DMS153 treated with DMSO at 0.1 percent for 48 hours (cell line): ENCODE measurements at regions not wholly inside any gene's neighbourhood (a gene's known extent, or its start where the extent isn't known, plus 50 kb on each side); places are given as distances from the start of the nearest gene placed in this dataset.
"Not testable (repeated sequence)": the region's sequence is repeated elsewhere in the genome, so short reads cannot be mapped to it uniquely, and the experiment has no call there.

ENCODE experiments used
- DNase-seq: peaks from one replicate; lab custom pipeline; 2025; ENCODE audit not compliant: unreplicated experiment; lab: John Stamatoyannopoulos, UW

DNA sequence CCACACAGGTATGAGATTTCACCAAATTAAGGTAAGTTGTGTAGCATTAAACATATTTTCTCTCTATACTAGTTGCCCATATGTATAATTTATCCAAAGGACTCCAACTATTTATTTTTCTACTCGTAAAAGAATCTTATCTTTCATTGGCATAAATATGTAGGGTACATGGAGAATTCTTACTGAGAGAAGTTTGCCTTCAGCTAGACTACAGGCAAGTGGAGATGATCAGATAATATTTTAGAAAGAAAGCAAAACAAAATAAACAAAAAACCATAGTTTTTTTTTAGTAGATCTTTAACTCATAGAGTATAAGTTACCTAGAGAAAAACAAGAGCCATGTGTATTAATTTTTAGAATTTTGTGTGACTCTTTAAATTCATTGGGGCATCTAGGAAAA, 743.1 kb upstream of the ARRDC3 start:
- DNase-seq, result no peak

DNA sequence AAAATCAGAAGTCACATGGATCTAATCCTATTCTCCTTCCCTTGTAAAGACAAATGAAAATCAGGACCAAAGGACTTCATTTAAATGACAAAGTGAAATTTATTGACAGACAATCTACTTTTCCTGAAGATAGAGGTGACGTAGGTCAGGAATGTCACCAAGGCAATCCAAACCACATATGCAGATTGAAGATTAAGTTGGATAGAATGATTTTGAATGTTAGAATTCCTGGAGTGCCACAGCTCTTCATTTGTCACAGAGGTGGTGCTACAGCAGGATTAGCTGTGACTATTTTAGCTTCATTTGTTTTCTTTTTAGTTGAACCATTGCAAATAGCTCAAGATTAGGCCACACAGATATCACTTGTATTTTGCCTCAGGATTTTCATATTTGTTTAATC, 736.0 kb upstream of the ARRDC3 start:
- DNase-seq, result no peak

DNA sequence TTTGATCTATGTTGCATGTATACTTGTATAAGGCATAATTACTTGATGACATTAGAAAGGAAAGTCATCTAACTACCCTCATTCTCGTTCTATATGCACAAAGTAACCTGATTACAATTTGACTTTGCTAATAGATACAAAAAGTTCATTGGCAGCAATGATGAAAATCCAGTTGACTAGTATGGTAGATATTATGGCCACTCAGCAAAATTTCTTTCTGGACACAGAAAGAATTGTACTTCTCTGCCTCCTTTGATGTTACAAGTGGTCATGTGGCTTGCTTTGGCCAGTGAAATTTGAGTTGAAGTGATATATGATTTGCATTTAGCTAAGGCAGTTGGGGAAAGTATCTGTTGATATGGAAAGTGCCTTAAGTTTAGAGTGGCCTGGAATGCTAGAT, 723.7 kb upstream of the ARRDC3 start:
- no peak for DNase-seq

DNA sequence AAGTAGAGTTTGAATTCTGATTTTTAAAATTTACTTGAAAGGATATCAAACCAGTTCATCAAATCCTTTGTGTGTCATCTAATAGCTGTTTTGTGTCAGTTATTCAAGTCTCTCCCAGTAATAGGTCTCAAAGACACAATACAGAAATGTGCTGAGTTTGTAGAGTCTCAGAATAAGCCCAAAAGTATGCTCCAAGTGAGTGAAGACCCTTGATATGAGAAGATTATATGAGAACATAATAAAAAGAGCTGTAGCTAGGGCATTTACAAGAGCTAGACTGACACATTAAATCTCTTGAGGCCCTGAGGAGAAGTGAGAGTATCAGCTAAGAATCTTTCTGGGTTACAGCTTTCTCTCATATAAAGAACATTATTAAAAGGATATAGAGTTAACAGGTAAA, 721.0 kb upstream of the ARRDC3 start:
- DNase-seq, result no peak

DNA sequence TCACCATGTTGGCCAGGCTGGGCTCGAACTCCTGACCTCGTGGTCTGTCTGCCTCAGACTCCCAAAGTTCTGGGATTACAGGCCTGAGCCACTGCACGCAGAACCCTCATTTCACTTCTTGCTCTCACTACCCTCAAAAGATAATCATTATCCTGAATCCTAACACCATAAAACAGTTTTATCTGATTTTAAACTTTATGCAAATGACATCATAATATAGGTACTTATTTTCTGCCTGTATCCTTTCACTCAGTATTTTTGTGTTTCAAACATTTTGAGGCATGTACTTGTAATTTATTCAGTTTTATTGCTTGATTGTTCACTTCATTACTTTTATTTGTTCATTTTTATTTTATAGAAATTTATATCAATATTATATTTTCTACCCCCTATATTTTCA, 719.2 kb upstream of the ARRDC3 start:
- no peak for DNase-seq

DNA sequence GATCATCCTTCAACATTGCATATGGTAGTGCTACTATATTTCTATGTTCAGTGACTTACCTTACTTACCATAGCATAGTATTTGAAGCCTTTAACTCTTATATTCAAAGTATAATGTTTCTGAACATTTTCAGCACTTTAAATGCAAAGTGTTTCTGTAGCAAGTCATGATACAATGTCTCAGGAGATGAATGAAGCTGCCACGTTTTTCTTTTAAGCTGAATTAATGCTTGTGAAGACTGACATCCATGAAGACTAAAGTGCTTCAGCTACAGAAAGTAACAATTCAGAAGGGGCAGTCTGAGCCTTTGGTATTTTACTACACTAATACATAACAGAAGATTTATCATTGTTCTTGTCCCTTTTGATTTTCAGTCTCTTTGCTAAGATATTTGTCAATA, 709.1 kb upstream of the ARRDC3 start:
- DNase-seq, result no peak

DNA sequence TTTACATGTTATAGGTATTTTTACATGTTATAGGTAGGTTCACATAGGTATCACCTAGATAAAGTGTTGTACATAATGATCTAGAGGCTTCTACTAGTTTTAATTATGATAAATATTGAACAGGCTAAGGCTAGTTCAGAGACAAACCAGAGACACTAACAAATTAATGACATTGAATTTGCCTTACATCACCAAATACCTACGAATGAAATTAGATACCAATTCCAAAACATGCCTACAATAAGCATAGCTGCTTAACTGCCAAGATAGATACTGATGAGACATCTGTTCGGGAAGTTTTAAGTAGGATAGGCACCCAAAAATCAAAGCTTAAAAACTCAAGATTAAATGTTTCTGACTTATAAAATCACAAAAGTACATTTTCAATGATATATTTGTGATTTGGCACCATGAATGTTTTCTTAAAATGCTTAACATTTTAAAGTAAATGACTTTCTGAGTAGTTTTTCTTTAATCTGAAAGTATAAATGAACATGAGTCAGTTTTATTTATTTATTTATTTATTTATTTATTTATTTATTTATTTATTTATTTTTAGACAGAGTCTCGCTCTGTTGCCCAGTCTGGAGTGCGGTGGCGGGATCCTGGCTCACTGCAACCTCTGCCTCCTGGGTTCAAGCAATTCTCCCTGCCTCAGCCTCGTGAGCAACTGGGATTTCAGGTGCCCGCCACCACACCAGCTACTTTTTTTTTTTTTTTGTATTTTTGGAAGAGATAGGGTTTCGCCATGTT, 703.1 kb upstream of the ARRDC3 start:
- DNase-seq, result no peak

DNA sequence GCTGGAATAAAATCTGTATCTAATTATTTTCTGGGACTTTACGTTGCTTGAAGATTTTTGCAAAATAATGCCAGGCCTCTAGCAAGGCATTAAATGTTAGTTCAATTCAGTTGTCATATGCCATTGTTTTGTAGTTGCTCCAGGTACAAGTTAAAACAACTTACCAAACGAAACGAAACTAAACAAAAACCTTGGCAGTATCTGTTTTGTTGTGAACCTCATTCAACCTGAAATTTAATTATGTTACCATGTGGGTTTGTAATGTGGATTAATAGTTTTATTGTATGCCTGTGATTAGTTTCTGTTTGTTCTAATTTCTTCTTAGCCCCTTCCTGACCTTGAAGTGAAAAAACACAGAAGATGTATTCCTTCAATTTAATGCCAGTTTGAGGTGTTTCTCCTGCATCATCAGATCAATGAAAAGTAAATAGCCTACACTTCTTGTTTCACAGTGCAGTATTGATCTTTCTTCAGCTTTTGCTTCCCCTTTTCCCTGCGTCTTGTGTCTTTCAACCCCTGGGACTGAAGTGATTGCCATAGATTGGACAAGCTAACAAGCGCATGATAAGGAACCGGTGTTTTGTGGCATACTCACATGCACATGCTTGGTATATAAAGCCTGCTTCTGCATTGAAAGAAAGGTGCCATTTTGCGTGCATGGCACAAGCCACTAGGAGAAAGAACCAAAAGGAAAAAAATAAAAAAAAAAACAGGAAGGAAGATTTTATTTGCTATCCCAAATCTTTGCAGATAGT, 699.0 kb upstream of the ARRDC3 start:
- DNase-seq, result no peak

DNA sequence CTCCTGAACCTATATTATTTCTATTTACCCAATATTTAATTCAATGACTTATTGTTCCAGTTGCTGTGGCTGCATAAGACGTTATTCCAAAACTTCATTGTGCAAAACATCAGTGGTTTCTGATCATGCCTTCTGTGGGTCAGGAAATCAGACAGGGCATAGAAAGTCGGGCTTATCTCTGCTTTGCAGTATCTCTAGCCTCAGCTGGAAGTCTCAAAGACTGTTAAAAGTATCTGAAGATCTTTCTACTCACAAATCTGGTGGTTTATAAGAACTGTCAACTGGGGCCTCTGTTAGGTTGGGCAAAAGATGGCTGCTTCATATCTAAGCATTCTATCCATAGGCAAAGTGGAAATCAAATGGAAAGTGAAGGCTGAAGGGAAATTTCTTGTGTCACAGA, 687.7 kb upstream of the ARRDC3 start:
- no peak for DNase-seq

DNA sequence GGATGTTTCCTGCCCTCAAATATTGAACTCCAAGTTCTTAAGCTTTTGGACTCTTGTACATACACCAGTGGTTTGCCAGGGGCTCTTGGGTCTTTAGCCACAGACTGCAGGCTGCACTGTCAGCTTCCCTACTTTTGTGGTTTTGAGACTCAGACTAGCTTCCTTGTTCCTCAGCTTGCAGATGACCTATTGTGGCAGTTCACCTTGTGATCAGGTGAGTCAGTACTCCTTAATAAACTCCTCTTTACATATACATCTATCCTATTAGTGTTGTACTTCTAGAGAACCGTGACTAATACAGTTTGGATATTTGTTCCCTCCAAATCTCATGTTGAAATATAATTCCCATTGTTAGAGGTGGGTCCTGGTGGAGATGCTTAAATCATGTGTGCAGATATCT, 681.9 kb upstream of the ARRDC3 start:
- DNase-seq, result no peak

DNA sequence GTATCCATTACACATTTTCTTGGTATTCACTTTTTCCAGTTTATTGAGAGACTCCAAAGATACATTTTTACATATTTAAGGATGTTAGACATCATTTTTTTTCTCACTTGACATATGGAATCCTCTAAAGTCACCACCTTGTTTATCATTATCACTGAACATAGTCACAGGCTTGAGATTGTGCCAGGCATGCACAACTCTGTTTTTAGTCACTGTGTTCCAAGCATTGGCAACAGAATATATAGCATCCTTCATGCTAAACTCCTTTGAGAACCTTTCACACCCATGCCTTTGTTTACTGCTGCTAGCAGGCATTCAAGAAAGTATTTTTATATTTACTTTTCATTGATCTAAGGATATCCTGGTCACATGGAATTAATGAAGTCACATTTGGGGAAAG, 668.6 kb upstream of the ARRDC3 start:
- DNase-seq, result no peak

DNA sequence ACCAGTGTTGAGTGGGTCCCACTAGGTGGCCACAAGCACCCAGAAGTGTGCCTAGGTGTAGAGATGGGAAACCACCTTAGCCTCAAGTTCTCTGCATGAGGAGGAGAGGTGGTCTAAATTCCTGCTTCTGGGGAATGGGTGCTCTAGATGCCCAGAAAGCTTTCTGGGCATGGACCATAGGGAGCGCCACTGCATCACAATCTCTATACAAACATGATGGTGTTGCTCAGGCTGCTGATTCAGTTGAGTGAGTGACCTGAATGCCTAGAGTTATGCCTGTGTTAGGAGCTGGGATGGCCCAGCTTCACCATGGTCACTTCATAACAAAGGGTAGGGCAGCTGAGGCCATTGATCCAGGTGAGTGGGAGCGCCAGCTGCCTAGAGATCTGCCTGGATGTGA, 667.9 kb upstream of the ARRDC3 start:
- DNase-seq, result no peak

DNA sequence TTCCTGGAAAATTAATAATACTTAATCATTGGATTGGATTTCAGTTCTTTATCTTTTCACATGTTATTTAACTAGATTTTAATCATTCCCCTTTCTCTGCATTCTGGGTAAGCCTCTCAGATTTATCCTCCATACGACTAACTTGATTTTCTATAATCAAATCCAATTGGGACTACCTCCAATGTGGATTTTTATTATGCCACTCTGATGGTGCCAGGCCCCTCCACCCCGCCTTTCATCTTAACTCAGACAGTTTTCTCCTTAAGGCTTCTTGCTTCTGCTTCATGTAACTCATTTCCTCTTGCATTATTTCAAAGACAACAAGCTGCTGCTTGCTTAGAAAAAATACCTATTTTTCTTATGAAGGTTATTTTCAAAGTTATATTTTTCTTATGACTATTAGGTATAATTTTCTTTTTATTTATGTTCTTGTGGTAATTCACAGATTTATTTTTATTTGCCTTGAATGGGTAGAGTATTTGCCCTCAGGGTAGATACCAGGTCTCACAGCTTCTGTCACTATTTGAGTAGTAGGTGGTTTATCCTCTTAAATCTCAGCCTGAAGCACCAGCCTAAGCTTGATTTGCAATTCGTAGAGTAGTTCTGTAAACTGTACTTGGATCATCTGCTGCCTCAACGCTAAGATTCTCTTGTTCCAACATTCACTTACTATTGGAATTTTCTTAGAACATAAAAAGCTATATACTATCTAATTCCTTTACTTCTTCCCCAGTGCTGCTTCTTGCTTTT, 659.0 kb upstream of the ARRDC3 start:
- no peak for DNase-seq

DNA sequence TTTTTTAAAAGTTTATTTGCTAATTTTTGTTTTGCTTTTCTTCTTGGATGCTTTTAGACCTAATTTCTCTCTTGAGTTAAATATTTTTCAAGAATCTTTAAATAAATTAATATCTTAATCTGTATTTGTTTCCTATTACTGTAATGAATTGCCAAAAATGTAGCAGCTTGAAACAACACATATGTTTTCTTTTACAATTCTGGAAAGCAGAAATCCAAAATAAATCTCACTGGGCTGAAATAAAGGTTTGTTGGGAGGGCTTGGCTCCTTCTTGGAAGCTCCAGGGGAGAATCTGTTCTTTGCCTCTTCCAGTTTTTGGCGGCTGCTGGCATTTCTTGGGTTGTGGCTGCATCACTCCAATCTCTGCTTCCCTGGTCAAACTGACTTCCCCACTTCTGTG, 658.1 kb upstream of the ARRDC3 start:
- DNase-seq, result no peak

DNA sequence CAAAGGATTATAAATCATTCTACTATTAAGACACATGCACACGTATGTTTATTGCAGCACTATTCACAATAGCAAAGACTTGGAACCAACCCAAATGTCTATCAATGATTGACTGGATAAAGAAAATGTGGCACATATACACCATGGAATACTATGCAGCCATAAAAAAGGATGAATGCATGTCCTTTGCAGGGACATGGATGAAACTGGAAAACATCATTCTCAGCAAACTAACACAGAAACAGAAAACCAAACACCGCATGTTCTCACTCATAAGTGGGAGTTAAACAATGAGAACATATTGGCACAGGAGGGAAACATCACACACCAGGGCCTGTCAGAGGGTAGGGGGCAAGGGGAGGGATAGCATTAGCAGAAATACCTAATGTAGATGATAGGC, 646.7 kb upstream of the ARRDC3 start:
- not testable (repeated sequence) for DNase-seq

DNA sequence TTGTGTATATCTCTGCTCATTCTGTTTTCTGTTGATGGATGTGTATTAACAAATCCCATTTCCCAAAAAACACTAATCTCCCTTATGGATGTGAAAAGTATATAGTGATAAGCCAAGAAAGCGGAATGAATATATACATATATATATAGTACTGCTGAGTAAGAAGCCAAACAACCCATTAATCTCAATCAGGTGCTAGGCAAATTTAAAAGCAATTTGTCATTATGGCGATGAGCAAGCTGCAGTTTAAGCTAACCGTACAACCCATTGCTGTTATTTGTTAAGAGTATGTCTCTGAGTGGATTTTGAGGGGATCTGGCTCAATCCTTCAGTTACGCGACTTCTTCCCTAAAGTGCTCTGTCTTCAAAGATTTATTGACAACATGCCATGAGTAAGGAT, 640.4 kb upstream of the ARRDC3 start:
- no peak for DNase-seq

DNA sequence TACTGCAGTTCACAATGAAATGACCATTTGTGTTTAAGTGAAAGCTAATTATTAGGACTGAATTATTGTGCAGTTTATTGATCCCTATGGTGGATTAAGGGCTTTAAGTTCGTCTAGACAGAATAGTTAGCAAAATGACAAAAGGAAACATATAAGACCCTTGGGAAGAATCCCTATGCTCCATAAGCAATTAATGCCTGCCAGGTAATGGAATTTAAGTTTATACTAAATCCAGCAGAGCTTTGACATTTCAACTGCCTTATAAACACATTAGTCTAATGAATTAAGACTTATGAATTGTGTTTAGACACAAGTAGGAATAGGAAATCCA, 640.0 kb upstream of the ARRDC3 start:
- no peak for DNase-seq

DNA sequence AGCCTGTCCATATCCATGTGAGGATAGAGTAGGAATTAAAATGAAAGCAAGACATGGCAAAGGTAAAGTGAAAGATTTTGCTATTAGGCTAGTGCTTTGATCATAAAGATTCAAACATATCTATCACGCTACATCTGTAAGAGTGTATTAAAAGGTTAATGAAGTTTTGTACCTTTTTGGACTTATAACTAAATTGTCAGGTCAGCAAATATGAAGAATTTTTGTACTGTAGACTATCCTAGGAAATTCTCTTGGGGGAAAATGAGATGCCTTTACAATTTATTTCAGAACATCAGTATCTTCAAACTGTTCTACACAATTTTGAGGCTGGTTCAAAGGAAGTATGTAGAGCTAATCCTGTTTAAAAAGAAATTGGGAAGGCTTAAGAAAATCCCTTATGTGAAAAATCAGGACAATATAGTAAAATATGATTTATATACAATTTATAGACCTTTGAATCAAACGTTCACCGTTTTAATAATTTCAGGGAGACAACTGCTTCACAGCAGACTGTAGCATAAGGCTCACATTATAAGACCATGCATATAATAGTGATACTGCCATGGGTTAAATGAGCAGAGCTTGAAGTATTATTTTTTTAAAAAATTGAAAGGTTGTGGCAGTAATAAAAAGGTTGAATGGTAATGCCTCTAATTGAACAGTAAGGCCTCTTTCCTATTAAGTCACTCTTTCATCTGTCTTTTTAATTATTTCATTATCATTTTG, 639.5 kb upstream of the ARRDC3 start:
- no peak for DNase-seq

DNA sequence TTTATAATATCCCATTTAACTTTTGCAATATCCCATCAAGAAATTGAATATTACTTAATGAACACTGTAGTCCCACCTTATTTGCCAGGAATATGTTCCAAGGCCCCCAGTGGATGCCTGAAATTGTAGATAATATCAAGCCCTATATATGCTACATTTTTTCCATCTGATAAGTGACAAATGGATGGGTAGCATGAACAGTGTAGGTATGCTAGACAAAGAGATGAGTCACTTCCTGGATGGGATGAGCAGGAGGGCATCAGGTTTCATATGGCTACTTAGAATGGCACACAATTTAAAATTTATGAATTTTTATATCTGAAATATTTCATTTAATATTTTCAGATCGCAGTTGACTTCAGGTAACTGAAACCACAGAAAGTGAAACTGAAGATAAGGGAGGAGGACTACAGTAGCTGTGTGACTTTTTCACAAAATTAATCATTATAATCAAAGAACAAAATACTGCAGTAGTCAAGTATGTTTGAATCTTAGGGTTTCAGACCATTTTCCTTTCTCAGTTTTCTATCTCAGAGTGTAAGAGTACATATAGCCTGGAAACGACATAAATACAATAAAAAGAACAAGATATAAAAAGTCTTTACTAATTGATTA, 636.4 kb upstream of the ARRDC3 start:
- DNase-seq, result no peak

DNA sequence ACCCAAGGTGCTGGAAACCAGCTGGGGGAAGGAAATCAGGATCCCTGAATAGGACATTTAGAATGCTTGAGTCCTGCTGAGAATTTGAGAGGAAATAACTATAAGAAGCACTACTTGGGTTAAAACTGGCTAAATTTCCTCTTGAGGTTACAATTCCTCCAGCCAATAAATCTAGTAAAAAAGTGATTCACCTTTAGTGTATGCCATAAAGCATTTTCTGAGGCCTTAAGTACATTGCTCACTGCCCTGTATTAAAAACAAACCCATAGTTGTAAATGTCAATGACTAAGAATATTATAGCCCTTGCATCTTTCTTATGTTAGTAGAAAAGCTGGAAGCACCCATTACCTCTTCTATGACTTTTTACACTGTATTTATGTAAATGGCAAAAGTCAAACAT, 634.7 kb upstream of the ARRDC3 start:
- DNase-seq, result no peak

DNA sequence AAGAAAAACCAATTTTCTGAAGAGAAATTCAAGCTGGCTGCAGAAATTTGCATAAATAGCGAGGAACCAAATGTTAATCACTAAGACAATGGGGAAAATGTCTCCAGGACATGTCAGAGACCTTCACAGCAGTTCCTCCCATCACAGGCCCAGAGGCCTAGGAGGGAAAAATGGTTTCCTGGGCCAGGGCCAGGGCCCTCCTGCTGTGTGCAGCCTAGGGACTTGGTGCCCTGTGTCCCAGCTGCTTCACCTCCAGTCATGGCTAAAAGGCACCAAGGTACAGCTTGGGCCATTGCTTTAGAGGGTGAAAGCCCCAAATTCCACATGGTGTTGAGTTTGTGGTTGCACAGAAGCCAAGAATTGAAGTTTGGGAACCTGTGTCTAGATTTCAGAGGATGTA, 628.7 kb upstream of the ARRDC3 start:
- not testable (repeated sequence) for DNase-seq
